ENCODE measurements at regions not wholly inside any gene's neighbourhood (a gene's known extent, or its start where the extent isn't known, plus 50 kb on each side); places are given as distances from the start of the nearest gene placed in this dataset.
"Not testable (repeated sequence)": the region's sequence is repeated elsewhere in the genome, so short reads cannot be mapped to it uniquely, and the experiment has no call there.

DNA sequence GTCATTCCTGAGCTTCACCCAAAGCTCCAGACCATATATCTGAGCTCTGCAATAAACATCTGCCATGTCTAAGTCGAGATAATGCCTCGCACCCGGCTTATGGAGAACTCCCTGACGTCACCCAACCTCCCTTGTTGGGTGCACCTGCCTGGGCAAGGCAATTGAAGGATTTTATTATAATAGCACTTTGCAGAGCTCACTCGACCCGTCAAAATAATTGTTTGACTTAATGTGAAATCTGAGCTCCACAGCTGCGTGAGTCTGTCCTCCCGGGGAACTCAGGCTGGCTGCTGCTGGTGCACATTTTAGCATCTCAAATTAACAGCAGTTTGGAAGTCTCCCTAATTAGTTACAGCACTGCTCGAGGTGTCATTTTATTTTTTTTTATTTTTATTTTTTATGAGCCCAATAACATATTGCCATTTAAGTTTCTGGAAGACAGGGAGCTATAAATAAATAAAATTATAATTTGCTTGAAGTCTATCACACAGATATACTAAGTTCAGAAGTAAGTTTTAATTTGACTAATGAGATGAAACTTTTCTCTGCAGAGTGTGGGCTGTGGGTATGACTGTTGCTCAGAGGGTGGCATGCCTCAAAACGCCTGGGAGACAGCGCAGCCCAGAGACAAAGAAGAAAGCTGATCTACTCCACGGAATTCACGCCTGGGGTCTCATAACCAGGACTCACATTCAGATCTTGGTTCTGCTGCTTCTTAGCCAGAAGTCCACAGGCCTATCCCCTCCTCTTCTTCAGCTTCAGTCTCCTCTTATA is 401.4 kb upstream of the C16orf82 start:
- DNase-seq: peak in 2 of 3 experiments; percentile 48 to 87

DNA sequence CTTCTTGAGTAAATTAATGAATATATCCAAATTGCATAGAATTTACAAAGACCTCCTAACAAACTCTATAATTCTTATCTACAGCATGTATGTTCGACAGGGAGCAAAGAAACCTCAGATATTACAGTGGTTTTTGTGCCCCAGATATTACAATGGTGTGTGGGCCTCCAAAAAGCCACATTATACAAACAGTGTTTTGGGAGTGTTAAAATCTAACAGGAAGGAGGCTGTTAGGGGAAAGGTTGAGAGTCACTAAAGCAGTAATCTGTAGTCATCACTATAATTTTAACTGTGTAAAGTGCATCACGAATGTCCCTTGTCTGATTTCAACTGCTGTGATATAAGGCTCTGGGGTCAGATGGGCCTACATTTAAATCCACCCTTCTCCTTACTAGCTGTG is 400.2 kb upstream of the C16orf82 start:
- DNase-seq: no peak

DNA sequence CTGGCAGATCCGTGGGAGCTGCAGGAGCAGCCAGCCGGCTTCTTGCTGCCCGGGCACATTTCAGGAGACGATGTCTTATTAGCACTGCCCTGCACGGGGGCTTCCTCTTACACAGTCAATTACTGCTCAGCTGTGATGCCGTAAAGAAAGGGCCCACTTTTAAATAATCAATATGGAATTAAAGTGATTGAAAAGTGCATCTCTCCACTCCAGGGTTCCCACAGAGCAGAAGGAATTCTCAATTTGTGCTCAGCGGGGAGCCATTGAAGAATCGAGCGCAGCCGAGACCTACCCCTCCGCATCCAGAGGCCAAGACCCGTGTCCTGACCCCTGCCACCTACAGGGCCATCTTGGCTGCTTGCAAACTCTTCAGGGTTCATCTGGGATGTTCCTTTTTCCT is 399.4 kb upstream of the C16orf82 start:
- no peak for DNase-seq

GRCh38 chr16:26668026-26668425 is 398.7 kb upstream of the C16orf82 start:
- no peak for DNase-seq

GRCh38 chr16:26672206-26672605 is 394.5 kb upstream of the C16orf82 start:
- DNase-seq: no peak

DNA sequence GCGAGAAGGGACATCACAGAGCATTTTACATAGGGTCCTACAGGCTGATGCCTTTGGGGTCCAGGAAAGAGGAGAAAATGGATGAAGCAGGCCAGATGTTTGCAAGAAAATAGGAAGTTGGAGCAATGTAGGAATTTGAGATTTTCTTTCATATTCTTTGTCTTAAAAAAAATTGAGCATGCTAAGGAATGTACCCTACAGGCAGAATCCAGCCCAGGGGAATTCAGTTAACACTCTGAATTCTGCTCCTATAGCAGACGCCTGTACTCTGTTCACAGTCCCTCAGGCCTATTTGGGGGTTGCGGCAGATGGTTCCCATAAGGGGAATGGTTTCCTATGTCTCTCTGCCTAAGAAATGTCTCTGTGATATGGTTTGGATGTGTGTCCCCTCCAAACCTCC is 393.7 kb upstream of the C16orf82 start:
- DNase-seq: no peak

GRCh38 chr16:26680671-26681070 is 386.1 kb upstream of the C16orf82 start:
- DNase-seq: no peak

- DNase-seq: no peak
Observed at GRCh38 chr16:26688105-26688504, 378.6 kb upstream of the C16orf82 start.

DNA sequence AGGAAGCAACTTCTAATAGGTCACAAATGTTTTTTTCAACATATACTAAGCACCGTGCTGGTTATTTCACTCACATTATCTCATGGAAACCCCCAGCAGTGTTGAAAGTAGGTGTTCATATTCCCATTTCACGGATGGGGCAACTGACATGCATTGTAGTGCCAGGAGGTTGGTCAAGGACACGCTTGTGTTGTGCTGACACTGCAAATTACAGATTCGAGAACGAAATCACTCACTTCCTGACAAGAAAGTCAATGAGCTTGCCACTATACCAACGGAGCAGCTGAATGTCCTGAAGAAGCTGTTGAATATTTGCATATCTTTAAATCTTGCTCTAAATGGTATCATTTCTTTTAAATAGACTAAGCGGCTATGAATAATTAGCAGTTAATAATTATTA is 378.0 kb upstream of the C16orf82 start:
- DNase-seq: no peak

- DNase-seq: no peak
Observed at GRCh38 chr16:26692658-26693057, 374.1 kb upstream of the C16orf82 start.

DNA sequence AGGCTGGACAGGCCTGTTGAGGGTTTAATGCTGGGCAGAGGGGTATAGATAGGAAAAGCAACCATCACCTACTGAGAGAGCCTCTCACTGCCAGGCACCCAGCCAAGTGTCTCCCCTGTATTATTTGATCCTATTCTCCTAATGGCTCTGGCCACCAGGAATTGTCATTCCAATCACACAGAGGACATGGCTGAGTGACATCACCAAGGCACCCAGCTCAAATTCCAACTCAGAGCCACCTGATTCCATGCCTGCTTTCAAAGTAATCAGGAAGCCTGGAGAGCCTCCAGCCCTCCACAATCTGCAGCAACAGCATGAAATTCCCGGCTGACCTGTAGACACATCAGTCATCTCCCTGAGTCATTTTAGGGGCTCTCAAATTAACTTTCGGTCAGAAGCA is 368.9 kb upstream of the C16orf82 start:
- peak in 1 of 3 experiments; percentile 46 for DNase-seq

- no peak for DNase-seq
Observed at GRCh38 chr16:26700250-26700649, 366.5 kb upstream of the C16orf82 start.

GRCh38 chr16:26701243-26701886 is 365.4 kb upstream of the C16orf82 start:
- DNase-seq: no peak

DNA sequence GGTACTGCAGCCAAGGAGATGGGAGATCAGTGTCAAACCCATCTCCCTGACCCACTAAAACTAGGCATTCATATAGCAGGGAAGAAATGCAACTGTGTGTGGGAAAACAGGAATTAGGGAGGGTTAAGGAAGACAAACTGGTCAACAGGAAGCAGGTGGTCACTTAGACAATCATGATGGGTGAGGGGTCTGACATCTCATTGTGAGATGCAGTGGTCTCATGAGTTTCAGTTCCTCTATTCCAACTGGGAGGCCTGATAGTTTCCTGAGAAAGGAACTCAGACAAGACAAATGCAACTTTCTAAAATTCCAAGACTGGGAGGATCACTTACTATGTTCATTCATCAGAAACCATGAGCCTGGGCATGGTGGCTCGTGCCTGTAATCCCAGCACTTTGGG is 361.4 kb upstream of the C16orf82 start:
- DNase-seq: no peak

DNA sequence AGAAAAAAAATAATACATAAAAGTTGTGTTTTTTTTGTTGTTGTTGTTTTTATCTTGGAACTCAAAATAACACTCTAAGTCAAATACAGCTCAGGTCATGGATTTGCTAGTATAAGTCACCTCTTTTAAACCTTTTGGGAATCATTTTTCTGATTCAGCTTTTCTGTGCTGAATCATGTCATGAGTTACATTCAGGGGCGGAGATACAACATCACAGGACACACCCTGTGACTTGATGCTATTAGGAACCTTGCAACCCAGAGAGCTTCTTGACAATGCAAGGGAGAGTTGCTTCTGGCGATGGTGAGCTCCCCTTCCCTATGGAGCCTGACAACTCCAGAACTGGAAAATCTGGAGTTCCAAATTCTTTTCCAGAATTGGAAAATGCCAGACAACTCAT is 358.3 kb upstream of the C16orf82 start:
- no peak for DNase-seq

DNA sequence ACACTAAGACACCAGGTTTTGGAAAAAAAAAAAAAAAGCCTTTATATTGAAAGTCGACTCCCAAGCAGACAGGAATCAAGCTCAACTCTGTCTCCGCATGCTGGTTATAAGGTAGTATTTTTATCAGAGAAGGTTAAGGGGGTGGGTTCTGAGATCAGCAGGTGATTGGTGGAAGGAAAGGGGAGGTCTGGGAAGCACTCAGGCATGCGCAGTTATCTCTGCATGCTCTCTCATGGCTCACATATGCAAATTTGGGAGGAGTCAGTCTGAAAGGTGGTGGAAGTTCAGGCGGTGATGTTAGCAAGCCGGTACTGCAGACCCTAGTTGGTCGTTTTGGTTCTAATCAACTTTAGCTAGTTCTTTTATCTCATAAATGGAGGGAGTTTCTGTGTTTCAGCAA is 357.6 kb upstream of the C16orf82 start:
- no peak for DNase-seq

DNA sequence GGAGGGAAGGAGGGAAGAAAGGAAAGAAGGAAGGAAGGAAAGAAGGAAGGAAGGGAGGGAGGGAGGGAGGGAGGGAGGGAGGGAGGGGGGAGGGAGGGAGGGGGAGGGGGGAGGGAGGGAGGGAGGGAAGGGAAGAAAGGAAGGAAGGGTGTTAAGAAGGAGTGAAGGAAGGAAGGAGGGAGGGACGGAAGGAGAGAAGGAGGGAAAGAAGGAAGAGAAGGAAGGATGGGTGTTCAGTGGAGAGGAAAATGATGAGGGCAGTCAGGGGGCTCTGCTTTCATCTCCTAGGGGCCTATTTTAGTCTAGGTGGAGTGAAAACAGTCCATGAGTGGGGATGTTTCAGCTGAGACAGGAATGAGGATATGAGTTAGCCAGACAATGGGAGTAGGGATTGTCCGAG is 357.0 kb upstream of the C16orf82 start:
- DNase-seq: no peak

GRCh38 chr16:26710450-26710849 is 356.3 kb upstream of the C16orf82 start:
- no peak for DNase-seq

DNA sequence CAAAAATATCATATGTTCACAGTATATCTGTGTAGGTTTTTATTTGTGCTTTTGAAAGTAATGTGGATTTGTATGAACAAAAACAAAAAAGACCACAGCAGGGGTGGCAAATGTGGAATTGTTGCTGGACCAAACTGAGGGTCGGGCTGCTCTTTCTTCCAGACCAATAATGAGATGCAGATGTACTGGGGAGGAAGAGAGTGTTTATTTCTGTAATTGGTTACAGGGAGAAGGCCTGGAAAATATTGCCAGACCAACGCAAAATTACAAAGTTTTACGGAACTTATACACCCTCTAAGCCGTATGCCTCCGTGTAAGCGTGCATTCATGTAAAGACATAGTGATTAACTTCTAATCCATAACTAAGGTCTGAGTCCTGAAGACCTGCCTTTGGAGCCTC is 353.9 kb upstream of the C16orf82 start:
- DNase-seq: no peak

GRCh38 chr16:26715969-26716368 is 350.8 kb upstream of the C16orf82 start:
- no peak for DNase-seq

DNA sequence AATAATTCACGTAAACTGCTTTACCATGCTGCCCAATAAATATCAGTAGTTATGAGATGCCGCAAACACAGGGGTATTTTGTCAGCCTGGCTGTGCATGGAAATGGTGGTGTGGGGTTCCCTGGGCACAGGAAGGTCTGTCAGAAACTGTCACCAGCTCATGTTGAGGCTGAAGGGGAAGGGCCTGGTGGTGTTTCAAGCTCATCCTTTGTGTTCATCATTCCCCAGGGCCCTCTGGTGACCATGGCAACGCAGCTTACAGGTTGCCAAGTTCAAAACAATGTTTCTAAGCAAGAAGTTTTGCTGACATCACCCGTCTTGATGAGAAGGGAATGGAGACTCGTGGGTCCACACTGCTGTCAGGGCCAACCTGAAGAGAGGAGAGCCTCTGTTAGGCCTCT is 348.9 kb upstream of the C16orf82 start:
- DNase-seq: peak in 1 of 3 experiments; percentile 2

DNA sequence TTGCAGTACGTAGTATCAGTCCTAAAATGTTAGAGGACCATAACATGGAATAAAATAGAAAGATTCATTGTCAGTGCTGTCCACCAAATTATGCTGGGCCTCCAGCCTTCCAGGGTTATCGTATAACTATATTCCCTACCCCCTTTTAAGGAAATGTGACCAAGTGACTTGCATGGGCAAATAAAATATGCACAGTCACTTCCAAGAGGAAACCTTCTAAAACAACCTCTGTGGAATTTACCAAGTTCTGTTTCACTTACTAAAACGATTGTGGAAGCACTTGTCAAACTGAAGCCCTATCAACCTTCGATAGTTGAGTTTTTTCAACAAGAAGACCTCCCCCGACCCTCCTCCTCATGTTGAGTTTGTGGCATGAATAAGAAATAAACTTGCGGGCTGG is 345.4 kb upstream of the C16orf82 start:
- no peak for DNase-seq

GRCh38 chr16:26721957-26722356 is 344.8 kb upstream of the C16orf82 start:
- not testable (repeated sequence) for DNase-seq

GRCh38 chr16:26724189-26724588 is 342.5 kb upstream of the C16orf82 start:
- no peak for DNase-seq

DNA sequence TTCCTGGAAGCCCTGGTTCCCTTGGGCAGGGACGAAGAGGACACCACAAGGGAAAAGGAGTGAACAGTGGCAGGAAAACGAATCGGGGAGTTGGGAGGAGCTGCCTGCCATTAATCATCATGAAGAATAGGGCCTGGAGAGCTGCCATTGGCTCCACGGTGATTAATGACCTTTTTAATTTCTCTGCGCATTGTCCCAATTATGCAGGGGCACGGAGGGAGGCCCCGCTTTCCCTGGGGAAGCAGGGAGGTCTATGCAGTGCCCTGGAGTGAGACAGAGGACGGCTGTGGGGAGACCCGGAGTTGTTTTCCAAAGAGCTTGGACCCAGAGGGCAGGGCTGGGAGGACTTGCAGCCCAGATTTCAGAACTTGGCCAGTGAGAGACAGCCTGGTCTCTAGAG is 338.9 kb upstream of the C16orf82 start:
- peak in 1 of 3 experiments; percentile 6 for DNase-seq

Data from NCI-H1417 (cell line).